ENCODE measurements at regions not wholly inside any gene's neighbourhood (a gene's known extent, or its start where the extent isn't known, plus 50 kb on each side); places are given as distances from the start of the nearest gene placed in this dataset.
"Not testable (repeated sequence)": the region's sequence is repeated elsewhere in the genome, so short reads cannot be mapped to it uniquely, and the experiment has no call there.

DNA sequence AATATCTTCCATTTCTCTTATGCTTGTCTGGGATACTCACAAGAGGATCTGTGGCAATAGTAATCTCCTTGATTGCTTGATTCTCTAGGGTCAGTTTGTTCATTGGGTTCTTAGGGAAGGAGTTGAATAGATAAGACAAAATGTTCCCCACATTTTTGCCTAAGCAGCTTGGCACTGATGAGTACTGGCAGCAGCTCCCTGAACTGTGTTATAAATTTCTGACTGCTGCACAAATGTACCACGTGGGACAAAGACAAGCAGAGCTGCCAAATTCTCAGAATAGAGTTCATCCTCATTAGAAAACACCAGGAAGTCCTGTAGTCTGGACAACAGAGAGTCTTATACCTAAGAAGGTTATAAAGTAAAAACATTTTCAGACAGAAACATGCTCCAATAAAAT is 304.8 kb downstream of the OR4C45 start:
- TF ChIP-seq ZNF473 (tag by site-specific recombination; IDR thresholded peaks at IDR 0.05); MEIS1 (CRISPR knock-in tag; IDR thresholded peaks at IDR 0.05; ENCODE audit: borderline replicate concordance); ZNF335 (tag by site-specific recombination; conservative IDR thresholded peaks at IDR 0.05); ZNF785 (tag by site-specific recombination; IDR thresholded peaks at IDR 0.05); ZNF302 (tag by site-specific recombination; IDR thresholded peaks at IDR 0.05; ENCODE audit: low read depth); ZNF560 (tag by site-specific recombination; IDR thresholded peaks at IDR 0.05; ENCODE audit: borderline replicate concordance); ZBTB7A (tag by site-specific recombination; IDR thresholded peaks at IDR 0.05; ENCODE audit: low read depth); ZNF621 (tag by site-specific recombination; IDR thresholded peaks at IDR 0.05): not testable (repeated sequence)
- TF ChIP-seq, protein P1, sequence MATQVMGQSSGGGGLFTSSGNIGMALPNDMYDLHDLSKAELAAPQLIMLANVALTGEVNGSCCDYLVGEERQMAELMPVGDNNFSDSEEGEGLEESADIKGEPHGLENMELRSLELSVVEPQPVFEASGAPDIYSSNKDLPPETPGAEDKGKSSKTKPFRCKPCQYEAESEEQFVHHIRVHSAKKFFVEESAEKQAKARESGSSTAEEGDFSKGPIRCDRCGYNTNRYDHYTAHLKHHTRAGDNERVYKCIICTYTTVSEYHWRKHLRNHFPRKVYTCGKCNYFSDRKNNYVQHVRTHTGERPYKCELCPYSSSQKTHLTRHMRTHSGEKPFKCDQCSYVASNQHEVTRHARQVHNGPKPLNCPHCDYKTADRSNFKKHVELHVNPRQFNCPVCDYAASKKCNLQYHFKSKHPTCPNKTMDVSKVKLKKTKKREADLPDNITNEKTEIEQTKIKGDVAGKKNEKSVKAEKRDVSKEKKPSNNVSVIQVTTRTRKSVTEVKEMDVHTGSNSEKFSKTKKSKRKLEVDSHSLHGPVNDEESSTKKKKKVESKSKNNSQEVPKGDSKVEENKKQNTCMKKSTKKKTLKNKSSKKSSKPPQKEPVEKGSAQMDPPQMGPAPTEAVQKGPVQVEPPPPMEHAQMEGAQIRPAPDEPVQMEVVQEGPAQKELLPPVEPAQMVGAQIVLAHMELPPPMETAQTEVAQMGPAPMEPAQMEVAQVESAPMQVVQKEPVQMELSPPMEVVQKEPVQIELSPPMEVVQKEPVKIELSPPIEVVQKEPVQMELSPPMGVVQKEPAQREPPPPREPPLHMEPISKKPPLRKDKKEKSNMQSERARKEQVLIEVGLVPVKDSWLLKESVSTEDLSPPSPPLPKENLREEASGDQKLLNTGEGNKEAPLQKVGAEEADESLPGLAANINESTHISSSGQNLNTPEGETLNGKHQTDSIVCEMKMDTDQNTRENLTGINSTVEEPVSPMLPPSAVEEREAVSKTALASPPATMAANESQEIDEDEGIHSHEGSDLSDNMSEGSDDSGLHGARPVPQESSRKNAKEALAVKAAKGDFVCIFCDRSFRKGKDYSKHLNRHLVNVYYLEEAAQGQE (tag by site-specific recombination; IDR thresholded peaks at IDR 0.05), result not testable (repeated sequence)
- TF ChIP-seq, protein P2, sequence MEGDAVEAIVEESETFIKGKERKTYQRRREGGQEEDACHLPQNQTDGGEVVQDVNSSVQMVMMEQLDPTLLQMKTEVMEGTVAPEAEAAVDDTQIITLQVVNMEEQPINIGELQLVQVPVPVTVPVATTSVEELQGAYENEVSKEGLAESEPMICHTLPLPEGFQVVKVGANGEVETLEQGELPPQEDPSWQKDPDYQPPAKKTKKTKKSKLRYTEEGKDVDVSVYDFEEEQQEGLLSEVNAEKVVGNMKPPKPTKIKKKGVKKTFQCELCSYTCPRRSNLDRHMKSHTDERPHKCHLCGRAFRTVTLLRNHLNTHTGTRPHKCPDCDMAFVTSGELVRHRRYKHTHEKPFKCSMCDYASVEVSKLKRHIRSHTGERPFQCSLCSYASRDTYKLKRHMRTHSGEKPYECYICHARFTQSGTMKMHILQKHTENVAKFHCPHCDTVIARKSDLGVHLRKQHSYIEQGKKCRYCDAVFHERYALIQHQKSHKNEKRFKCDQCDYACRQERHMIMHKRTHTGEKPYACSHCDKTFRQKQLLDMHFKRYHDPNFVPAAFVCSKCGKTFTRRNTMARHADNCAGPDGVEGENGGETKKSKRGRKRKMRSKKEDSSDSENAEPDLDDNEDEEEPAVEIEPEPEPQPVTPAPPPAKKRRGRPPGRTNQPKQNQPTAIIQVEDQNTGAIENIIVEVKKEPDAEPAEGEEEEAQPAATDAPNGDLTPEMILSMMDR (tag by site-specific recombination; IDR thresholded peaks at IDR 0.05), result not testable (repeated sequence)
- TF ChIP-seq, protein P3, sequence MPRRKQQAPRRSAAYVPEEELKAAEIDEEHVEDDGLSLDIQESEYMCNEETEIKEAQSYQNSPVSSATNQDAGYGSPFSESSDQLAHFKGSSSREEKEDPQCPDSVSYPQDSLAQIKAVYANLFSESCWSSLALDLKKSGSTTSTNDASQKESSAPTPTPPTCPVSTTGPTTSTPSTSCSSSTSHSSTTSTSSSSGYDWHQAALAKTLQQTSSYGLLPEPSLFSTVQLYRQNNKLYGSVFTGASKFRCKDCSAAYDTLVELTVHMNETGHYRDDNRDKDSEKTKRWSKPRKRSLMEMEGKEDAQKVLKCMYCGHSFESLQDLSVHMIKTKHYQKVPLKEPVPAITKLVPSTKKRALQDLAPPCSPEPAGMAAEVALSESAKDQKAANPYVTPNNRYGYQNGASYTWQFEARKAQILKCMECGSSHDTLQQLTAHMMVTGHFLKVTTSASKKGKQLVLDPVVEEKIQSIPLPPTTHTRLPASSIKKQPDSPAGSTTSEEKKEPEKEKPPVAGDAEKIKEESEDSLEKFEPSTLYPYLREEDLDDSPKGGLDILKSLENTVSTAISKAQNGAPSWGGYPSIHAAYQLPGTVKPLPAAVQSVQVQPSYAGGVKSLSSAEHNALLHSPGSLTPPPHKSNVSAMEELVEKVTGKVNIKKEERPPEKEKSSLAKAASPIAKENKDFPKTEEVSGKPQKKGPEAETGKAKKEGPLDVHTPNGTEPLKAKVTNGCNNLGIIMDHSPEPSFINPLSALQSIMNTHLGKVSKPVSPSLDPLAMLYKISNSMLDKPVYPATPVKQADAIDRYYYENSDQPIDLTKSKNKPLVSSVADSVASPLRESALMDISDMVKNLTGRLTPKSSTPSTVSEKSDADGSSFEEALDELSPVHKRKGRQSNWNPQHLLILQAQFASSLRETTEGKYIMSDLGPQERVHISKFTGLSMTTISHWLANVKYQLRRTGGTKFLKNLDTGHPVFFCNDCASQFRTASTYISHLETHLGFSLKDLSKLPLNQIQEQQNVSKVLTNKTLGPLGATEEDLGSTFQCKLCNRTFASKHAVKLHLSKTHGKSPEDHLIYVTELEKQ (tag by site-specific recombination; IDR thresholded peaks at IDR 0.05; ENCODE audit: borderline replicate concordance), result not testable (repeated sequence)
